Kidney tubule cell (primary cell): ENCODE measurements at regions not wholly inside any gene's neighbourhood (a gene's known extent, or its start where the extent isn't known, plus 50 kb on each side); places are given as distances from the start of the nearest gene placed in this dataset.
"Not testable (repeated sequence)": the region's sequence is repeated elsewhere in the genome, so short reads cannot be mapped to it uniquely, and the experiment has no call there.

ENCODE experiments used
- DNase-seq: peaks from one replicate; pipeline ENCODE4 v3.0.0-alpha.2; 2018; ENCODE audit warnings: low spot score

DNA sequence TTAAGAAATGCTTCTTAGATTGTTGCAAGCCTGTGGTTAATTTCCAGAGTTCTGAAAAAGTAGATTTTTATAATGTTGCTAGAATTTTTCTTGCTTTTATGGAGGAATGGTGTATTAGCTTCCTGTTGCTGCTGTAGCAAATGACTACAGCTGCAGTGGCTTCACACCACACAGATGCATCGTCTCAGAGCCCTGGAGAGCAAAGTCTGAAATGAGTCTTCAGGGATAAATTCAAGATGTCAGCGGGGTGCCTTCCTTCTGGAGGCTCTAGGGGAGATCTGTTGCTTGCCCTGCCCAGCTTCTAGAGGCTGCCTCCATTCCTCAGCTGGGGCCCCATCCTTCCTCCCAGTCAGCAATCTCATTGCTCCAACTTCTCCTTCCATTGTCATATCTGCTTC lies 187.8 kb downstream of the ZNF516 start:
- no peak for DNase-seq

DNA sequence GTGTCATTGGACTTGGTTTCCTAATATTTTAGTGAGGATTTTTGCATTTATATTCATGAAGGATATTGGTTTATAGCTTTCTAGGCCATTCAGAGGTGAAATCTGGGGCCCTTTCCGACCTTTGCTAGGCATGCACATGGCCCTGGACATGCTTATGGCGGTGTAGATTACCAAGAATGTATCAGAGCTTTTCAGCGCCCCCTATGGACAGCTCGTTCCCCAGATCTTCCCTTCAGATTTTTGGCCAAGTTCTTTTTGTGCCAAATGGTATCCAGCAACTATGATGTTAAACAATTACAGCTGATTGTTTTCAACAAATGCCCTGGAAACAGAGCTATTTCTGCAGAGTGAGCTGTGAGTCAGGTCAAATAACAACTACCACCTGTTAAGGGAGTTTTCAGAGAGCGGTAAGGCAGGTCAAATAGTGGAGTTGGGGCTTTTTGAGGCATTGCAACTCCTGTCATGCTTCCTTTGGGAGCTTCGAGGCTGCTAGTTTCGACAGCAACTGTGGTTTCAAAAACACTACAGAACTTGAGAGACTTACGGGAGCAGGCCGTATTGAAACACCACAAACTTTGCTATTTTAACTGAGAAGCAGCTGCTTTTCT lies 188.3 kb downstream of the ZNF516 start:
- no peak for DNase-seq

DNA sequence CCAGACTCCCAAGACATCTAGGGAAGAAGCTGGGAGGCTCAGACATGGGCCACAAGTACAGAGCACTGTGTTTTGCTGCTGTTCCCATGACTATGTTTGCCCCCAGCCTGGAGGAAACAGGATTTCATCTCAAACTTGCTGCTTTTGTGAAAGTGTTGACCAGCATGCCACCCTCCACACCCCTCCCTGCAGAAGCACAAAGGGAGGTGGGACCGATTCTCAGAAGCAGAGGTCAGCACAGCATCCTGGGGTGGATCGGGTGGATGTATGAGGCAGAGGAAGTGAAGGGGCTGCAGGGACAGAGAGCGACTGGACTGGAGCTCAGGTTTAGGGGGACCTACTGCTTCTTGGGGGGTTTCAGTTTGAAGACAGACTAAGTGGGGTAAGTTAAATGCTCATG lies 209.2 kb downstream of the ZNF516 start:
- DNase-seq = no peak

DNA sequence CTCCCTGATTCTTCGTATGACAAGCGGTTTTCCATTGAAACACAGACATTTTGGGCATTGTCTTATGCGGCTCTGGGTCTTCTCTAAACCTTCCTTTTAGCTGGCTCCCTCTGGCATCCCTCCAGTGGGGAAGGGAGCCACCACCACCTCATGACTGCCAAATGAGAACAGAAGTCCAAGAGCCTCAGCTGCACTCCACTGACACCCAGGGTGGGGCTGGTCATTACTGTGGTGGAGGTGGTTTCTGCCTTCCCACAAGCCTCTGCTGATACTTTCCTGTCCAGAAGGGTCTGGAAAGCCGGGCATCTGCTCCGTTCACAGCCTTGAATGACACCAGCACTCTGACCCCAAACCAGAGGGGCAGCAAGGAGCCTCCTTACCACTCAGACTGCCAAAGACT lies 213.5 kb downstream of the ZNF516 start:
- no peak for DNase-seq

DNA sequence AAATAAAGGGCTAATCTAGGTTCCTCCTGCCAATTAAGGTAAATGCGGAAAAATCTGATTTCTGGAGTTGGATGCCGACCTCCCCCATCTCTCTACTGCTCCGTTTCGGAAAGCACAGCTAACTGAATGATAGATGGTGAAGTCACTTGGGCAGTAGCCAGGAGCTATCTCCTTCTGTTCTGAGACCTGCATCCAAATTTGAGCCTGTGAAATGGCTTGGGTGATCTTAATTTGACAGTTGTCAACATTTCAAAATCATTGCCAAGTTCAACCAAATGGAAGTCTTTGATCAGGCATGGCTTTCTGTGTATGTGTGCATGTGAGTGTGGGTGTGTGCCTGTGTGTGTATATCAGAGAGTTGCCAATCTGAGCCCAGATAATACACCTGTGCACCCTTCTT lies 217.2 kb downstream of the ZNF516 start:
- no peak for DNase-seq

DNA sequence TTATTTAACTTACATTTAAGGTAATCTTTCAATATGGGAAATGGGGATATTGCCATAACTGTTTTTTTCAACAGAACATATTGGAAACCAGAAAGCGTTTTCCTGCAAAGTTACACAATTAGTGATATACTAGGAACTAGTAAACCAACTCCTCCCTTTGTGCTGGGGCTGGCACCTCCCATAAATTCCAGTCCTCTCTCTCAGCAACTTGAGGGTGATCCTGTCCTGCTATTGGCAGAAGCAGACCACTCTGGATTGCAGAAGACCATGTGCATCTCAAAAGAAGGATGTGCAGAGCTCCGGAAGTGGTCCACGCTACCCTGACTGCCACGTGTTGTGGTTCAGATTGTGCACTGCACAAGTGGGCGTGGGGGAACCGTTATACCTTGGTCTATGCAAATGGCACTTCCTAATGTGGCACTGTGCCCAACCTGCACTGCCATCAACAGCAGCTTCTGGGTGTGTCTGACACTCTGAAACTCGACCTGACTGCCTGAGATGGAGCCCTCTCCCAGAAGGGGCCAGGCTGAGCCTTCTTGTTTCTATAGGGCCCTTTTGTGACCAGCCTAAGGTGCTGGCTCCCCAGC lies 219.2 kb downstream of the ZNF516 start:
- no peak for DNase-seq

DNA sequence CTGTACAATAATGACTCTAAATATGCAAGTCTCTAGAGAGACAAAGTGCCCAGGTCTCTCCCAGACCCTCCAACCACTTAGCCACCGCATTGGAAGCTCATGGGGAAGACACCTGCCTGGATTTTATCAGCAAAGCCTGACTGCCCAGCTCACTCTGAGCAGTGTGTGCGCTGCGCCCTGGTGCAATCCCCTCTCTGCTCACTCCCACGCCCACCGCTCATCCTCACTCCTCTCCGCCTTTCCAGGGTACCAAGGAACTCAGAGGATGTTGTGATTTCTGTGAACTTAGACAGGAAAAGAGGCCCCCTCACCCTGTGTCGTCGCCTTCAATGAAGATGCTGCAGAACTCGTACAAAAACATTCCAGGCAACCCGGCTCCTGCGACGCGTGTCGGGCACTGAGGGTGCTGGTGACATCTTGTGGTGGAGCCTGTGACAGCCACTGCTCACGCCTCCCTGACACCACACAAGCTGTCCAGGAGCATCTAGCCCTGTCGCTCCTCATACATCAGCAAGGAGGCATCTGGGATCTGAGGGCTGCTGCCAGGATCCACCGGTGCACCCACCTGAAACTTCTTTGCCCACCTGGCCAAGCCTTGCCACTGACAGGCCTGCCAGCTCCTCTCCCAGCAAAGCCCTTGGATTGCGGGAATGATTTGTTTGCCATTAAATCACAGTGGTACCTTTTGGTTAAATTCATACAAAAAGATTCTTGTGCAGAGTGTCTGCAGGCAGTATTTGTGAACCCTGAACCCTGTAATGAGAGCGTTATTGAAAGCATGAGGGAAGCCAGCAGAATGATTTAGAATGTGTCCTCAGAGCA lies 220.4 kb downstream of the ZNF516 start:
- DNase-seq = peak; percentile 34

DNA sequence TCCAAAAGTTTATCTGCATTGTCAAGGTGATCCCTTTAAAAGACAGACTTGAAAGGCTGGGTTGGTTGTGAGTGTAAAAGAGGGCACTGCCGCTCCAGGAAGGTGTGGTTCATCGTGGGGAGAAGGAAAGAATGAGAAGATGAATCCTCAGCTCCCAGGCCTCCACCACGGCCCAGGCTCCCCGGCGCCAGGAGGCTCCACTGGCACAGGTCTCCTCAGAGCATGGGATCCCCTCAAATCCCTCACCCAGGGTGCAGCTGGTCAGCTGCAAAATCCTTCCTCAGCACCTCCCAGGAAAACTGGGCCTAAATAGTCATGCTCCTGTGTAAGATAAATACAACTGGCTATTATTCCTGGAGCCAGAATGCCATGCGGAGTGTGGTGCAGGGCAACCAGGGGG lies 221.1 kb downstream of the ZNF516 start:
- no peak for DNase-seq

DNA sequence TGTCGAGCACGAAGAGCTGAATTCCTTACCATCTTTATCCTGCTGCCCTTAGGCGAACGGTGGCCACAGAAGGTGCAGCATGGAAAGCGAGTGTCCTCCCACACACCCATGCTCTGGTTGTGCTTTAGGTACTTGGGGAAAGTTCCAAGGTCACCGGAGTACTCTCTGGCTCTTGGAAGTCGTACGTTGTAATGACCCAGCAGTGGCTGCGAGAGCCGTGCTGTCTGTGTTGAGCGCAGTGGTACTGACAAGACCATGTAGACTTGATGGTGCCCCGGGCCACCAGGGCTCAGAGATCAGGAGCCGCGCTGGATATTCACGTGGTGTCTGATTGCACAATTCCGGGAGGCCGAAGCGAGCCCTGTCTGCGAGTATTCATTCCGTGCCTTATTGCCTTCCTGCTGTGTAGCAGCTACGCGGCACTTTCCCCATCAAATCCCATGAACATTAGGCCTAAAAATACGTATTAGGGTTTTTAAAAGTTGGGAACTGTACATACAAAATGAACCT lies 222.0 kb downstream of the ZNF516 start:
- DNase-seq = no peak

DNA sequence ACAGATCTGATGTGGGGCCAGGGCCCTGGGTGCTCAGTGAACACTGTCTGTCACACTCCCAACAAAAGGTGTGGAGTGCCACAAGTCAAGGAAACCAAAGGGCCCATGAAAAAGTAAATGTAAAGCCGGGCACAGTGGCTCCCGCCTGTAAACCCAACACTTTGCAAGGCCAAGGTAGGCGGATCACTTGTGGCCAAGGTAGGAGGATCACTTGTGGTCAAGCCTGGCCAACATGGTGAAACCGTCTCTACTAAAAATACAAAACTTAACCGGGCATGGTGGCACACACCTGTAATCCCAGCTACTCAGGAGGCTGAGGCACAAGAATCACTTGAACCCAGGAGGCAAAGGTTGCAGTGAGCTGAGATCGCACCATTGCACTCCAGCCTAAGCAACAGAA lies 227.6 kb downstream of the ZNF516 start:
- not testable (repeated sequence) for DNase-seq

DNA sequence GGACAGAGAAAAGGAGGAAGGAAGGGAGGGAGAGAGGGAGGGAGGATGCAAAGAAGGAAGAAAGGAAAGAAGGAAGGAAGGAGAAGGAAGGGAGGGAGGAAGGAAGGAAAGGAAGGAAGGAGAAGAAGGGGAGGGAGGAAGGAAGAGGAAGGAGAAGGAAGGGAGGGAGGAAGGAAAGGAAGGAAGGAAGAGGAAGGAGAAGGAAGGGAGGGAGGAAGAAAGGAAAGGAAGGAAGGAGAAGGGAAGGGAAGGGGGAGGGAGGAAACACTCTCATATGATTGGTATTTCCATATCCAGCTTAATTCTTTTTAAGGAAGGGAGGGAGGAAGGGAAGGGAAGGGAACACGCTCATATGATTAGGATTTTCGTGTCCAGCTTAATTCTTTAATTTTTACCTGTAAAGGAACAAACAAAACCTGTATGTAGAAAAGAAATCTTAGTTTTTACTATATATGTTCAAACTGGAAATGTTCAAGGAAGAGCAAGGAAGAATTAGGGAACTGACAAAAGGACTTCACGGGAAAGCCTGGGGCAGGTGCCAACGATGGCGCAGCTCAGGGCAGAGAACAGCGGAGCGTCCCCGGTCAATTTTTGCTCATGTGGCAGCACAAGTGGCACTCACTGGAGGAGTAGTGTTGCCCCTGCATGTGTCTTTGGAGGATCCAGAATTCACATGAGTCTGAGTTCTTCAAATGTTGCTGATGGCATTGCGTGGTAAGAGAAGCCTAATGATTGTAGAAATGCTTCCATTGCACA lies 228.6 kb downstream of the ZNF516 start:
- DNase-seq = no peak

DNA sequence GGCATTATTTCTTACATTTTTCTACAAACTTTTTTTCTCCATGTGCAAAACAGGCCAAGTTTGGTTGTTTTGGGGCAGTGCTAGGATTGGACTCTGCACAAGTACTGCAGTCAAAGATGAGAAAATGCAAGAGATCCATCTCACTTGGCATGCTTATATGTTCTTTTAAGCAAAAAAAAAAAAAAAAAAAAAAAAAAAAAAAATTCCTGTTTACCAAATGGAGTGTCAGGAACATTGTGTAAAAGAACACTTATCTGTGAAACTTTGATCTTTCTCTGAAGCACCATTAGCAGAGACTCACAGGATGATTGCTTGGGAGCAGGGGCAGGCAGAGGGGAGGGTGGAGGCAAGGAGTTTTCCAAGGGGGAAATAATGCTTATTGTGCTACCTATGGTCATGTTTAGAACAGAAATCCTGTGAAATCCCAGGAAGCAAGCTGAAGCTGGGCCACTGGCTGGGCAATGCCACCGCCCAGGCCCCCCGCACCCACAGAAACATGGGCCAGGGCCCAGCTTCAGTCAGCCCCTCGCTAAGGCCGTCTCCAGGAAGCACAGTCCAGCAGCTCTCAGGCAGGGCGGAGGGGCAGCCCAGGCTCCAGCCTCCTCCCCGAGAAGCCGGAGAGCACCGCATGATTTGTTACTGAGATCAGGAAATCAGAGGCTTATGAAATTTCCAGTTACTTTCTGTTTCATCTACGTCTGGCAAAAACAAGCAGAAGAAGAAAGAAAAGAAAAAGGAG lies 229.4 kb downstream of the ZNF516 start:
- DNase-seq = peak; percentile 54

DNA sequence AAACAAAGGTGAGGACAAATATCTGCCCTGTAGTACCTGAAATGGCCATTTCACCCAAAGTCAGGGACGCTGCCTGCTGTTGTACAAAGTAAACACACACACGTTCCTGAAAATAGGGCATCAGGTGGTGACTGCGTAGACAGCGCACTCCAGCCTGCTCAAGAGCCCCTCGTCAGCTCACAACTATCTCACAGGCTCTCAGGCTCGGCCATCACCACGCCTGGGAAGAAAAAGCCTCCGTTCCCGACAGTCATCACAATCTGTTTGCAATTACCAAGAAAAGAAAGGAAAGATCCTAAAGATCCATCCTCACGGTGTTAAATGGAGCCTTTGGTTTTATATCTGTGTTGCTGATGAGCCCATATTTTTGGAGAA lies 230.2 kb downstream of the ZNF516 start:
- no peak for DNase-seq

DNA sequence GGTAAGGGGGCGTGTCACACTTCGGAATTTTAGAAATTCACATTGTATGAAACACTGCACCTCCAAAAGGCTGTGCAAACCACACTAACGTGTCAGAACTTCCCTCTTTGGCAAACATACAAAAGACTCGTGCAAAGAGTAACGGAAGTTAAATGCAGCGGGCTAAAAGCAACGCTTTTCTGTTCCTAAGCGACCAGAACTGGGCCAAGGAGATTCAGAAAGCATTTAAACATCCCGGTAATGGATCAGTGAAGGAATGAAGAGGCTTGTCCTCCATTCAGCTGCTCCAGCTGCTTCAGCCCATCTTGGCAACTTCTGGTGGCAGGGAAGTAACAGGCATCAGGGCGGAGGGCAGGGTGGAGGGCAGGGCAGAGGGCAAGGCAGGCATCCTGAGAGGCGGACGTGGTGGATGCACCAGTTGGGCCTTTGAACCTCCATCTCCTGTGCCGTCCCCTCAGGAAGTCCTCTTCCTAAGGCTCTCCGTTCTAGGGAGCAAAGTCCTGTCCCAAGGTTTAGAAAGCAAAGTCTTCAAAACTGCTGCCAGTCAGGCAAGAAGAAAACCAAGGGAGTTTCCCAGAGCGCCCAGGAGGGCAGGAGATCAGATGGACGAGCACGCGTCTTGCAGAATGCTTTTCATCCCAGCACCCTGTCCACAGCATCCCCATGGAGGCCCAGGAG lies 230.7 kb downstream of the ZNF516 start:
- no peak for DNase-seq

DNA sequence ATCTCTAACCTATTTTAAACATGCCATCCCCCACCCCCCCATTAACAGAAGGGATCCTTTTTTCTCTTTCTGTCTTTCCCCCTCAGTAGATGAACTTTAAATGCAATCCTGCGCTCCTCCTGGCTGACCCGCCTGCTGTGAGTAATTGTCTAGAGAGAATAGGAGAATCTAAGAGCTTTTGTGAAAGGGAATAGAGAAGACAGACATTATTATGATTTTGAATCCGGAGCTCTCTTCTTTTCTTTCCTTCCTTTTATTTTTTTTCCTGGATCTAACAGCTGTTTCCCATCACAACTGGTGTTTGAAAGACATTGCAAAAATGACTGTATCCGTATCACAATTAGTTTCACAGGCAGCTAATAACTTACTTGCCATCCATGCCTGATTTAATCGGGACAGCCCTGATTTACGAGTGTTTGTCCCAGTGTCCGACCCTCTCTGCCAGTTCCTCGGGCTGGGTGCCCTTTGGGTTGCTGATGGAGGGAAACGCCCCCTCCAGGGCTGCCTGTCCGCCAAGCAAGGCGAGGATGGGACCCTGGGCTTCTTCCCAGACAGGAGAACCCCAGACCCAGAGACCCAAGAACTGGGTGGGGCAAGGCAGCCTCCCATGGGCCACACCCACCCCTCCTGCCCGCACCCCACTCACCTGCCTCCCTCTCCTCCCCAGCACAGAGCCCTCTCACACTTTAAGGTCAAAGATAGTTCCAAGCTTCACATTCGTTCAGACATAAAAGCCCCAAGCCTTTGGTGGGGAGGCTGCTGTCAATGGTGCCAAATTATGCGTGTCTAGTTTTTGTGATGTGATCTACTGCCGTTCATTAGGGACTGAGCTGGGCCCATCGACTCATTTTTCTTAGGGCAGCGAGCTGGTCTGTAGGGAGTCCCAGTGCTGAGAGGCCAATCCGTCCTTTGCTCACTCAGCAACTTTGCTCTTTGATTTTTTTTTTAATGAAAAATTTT lies 231.7 kb downstream of the ZNF516 start:
- no peak for DNase-seq

DNA sequence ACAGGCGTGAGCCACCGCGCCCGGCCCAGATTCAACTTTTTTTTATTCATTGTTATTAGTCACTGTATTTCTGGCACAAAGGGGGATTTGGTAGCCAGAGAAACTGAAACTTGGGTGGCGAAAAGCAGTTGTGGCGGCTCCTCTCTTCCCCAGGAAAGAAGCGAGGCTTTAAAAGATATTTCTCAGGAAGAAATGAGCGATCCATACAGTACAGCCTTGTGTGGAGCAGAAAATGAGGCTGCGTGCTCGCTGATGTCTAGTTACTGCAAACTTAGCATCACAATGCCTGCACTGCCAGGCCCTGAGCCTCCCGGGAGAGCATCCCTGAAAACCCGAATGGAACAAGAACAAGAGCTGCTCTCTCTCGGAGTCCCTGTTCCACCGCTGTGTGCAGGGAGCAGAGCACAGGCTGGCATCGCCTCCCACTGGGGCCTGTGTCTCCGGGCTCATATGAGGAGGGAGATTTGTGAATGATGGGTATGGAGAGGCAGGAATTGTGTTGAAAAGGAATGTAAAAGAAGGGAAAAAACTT lies 234.0 kb downstream of the ZNF516 start:
- no peak for DNase-seq

DNA sequence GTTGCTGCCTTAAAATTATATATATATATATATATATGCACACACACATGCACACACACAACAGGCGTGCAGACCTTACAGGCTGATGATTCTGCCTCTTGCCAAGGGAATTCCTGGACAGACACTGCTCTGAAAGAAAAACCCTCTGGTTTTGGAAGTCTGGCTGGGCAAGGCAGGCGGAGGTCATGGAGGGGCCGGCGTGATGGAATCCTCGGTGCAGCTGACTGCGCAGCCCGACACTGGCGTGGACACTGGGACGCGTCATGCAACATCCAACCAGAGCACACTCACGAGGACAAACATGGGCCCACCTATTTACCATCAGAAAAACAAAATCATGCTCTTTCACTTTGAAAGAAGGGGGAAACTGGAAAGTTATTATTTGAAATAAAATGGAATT lies 235.3 kb downstream of the ZNF516 start:
- no peak for DNase-seq

DNA sequence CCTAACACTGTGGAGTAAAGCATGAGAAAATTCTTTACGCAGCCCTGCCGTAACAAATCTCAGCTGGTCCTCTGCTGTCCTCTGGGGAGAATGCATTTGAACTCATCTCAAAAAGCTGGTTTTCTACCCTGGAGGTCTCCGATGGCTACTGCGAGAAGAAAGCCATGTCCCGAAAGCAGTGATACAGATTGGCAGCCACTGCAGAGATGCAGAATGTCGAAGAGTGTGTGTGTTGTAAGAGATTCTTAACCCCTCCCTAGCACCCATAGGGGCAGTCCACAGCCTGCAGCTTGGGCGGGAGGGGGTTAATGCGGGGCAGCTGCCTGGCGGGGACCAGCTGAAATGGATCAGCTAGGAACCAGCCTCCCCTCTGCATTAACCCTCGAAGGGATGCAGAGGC lies 235.9 kb downstream of the ZNF516 start:
- no peak for DNase-seq

DNA sequence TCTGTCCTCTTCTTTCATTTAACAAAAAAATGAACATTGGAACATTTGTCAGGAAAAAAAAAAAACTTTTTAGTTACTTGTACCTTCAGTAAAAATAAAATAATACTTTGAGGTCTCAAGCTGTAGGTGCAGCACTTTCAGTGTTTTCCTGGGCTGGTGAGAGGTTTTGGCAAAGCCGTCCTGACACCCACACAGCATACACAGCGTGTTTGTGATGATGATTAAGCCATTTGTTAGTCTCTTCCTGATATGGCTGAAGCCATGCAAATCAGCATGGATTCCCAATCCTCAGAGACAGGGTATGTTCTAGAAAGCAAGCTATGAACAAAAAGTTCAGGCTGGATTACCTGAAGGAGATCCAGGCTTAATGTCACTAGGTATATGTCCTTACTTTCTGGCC lies 236.8 kb downstream of the ZNF516 start:
- no peak for DNase-seq
